ENCODE measurements at regions not wholly inside any gene's neighbourhood (a gene's known extent, or its start where the extent isn't known, plus 50 kb on each side); places are given as distances from the start of the nearest gene placed in this dataset.

DNA sequence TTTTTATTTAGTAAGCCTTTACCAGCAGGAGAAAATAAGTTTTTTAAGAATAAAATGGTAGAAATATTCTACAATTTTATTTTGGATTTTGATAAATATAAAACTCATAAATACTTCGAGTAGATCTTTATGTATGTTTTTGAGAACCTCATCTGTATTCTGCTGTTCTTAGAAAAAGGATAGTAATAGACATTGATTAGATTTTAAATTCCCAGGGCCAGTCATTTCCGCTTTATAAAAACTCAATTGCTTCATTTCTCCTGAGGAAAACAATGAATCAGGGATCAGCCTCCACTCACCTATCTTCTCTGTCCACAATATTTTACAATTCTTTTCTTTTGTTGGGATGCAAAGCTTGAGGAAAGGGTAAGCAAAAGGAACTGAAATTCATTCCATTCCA is 1983.5 kb upstream of the C9orf72 start:
- TF ChIP-seq, protein P1, sequence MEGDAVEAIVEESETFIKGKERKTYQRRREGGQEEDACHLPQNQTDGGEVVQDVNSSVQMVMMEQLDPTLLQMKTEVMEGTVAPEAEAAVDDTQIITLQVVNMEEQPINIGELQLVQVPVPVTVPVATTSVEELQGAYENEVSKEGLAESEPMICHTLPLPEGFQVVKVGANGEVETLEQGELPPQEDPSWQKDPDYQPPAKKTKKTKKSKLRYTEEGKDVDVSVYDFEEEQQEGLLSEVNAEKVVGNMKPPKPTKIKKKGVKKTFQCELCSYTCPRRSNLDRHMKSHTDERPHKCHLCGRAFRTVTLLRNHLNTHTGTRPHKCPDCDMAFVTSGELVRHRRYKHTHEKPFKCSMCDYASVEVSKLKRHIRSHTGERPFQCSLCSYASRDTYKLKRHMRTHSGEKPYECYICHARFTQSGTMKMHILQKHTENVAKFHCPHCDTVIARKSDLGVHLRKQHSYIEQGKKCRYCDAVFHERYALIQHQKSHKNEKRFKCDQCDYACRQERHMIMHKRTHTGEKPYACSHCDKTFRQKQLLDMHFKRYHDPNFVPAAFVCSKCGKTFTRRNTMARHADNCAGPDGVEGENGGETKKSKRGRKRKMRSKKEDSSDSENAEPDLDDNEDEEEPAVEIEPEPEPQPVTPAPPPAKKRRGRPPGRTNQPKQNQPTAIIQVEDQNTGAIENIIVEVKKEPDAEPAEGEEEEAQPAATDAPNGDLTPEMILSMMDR (IDR thresholded peaks at IDR 0.05; ENCODE audit: low read depth, low read length): no peak
- TF ChIP-seq EZH2phosphoT487 (IDR thresholded peaks at IDR 0.05; ENCODE audit: low read depth): no peak
